Thyroid gland (tissue), 4 donors: ENCODE measurements at regions not wholly inside any gene's neighbourhood (a gene's known extent, or its start where the extent isn't known, plus 50 kb on each side); places are given as distances from the start of the nearest gene placed in this dataset.

Experiments
- POLR2A ChIP-seq, 2 donors: fragments of 450-650 bp; IDR thresholded peaks; one replicate each; pipeline ENCODE4 v1.6.1; 2017; ENCODE audit warnings: antibody characterized with exemption in 2 of 2, mild to moderate bottlenecking in 2 of 2, moderate library complexity in 1 of 2
- TF ChIP-seq, protein P1 (sequence below), 6 experiments: fragments of 200-600 bp in 3 of 6; fragments of 450-650 bp in 3 of 6; sonication (generic) in 3 of 6; IDR thresholded peaks; one replicate each; pipeline ENCODE4 v1.5.1; 2016 to 2019; ENCODE audit warnings: antibody characterized with exemption in 6 of 6, mild to moderate bottlenecking in 2 of 6, inconsistent platforms in 1 of 6, moderate library complexity in 1 of 6

- TF ChIP-seq, protein P1, sequence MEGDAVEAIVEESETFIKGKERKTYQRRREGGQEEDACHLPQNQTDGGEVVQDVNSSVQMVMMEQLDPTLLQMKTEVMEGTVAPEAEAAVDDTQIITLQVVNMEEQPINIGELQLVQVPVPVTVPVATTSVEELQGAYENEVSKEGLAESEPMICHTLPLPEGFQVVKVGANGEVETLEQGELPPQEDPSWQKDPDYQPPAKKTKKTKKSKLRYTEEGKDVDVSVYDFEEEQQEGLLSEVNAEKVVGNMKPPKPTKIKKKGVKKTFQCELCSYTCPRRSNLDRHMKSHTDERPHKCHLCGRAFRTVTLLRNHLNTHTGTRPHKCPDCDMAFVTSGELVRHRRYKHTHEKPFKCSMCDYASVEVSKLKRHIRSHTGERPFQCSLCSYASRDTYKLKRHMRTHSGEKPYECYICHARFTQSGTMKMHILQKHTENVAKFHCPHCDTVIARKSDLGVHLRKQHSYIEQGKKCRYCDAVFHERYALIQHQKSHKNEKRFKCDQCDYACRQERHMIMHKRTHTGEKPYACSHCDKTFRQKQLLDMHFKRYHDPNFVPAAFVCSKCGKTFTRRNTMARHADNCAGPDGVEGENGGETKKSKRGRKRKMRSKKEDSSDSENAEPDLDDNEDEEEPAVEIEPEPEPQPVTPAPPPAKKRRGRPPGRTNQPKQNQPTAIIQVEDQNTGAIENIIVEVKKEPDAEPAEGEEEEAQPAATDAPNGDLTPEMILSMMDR (IDR thresholded peaks at IDR 0.05) = no peak
- TF ChIP-seq POLR2A (IDR thresholded peaks at IDR 0.05) = no peak
Measured at GRCh38 chr5:27963050-27963783, 924.8 kb upstream of the CDH9 start.
